ENCODE measurements at regions not wholly inside any gene's neighbourhood (a gene's known extent, or its start where the extent isn't known, plus 50 kb on each side); places are given as distances from the start of the nearest gene placed in this dataset.

GRCh38 chr13:24931450-24932251 is 164.3 kb upstream of the PABPC3 start:
- TF ChIP-seq, protein P1, sequence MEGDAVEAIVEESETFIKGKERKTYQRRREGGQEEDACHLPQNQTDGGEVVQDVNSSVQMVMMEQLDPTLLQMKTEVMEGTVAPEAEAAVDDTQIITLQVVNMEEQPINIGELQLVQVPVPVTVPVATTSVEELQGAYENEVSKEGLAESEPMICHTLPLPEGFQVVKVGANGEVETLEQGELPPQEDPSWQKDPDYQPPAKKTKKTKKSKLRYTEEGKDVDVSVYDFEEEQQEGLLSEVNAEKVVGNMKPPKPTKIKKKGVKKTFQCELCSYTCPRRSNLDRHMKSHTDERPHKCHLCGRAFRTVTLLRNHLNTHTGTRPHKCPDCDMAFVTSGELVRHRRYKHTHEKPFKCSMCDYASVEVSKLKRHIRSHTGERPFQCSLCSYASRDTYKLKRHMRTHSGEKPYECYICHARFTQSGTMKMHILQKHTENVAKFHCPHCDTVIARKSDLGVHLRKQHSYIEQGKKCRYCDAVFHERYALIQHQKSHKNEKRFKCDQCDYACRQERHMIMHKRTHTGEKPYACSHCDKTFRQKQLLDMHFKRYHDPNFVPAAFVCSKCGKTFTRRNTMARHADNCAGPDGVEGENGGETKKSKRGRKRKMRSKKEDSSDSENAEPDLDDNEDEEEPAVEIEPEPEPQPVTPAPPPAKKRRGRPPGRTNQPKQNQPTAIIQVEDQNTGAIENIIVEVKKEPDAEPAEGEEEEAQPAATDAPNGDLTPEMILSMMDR (IDR thresholded peaks at IDR 0.05; ENCODE audit: extremely low read depth in 1 of 2, insufficient read depth in 1 of 2, low read depth in 1 of 2, low read length in 2 of 2): no peak
- TF ChIP-seq, protein P2, sequence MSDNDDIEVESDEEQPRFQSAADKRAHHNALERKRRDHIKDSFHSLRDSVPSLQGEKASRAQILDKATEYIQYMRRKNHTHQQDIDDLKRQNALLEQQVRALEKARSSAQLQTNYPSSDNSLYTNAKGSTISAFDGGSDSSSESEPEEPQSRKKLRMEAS (IDR thresholded peaks at IDR 0.05; ENCODE audit: insufficient read depth, insufficient read length): no peak
